Dermis blood vessel endothelial cell (primary cell): ENCODE measurements at regions not wholly inside any gene's neighbourhood (a gene's known extent, or its start where the extent isn't known, plus 50 kb on each side); places are given as distances from the start of the nearest gene placed in this dataset.
A peak's percentile ranks its signal among the peaks of the same experiment; 100 is the strongest.

Source experiments
- DNase-seq: peaks from one replicate; pipeline ENCODE4 v3.0.0; 2010

DNA sequence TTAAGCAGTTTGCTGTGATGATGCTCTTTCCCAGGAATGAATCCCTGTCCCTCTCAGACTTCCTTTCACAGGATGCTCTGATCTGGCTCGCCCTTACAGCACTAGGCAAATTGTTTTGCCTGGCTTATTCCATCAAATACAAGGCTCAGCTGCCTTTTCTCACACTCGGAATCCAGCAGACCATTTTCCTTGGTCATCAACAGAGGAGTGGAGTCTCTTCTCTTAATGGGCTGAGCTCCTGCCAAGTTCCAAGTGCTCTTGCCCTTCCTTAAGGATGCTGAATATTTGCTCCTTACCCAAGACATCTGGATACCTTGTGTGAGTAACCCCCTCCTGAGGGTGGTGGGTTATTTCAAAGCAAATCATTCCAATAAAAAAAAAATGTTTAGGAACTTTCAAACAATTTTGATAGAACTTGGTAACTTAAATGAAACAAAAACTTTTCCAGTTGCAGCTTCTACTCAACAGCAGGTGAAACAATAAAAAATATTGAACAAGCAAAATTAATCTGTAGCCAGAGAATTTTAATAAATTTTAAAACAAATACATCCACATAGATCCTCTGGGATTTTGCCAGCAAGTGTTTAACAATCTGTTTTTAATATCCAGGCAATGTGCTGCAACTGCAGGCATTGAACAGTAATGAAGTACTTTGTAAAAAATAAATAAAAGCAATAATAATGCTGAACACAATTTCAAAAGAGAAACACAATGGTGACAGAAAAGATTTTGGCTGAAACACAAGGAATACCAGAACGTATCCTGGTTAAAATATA is 264.0 kb upstream of the FAR2 start:
- no peak for DNase-seq

DNA sequence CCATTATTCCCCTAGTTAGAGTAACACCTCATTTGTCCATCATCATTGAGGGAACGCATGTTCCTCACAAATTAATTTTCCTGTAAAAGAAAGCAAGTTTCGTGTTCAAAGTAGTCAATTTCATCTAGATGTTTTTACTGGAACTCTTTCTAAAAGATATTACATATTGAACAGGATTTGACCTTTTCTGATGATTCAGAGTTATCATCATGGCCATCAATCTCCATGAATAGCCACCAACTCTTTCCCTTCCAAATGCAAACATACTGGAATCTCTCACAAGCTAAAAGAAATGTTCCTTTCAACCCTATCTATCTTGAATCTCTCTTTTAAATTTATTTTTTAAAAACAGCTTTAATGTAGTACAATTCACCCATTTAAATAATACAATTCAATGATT is 263.1 kb upstream of the FAR2 start:
- DNase-seq: no peak

DNA sequence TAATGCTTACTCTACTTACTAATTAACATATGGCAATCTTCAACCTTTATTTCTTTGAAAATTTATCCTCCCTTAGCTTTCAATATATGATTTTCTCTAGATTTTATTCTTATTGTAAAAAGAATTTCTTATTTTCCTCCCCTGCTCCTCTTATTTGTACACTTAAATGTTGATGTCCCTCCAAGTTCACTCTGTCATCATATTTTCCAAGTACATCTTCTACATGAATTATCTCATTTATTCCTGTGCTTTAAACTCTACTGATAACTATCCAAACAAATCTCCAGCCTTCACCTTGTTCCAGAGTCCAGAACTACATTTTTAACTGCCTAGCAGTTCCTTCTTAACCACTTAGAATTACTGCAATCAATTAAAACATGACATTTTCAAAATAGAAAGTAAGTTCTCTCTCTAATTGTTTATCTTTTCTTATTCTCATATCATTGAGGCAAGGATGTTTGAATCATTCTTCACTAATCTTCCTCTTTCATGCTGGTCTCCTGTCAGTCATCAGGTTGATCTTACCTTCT is 261.6 kb upstream of the FAR2 start:
- no peak for DNase-seq

- no peak for DNase-seq
These were observed 258.4 kb upstream of the FAR2 start for GRCh38 chr12:28890664-28891063.

DNA sequence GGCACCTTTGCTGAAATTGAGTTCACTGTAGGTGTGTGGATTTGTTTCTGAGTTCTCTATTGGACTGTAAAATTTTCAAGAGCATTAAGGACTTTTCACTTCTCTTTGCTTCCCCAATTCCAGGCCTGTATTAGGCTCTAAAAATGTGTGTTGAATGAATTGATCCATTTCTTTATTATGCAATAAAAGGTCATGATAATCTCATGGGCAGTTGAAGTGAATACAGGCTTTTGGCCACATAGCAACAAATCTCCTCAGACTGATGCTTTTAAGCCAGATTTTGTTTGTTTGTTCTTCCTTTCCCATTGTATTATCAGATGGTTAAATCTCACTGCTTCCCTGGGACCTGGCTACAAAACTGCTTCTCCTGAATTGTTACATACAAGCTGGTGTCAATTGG is 258.0 kb upstream of the FAR2 start:
- DNase-seq: no peak

GRCh38 chr12:28893365-28893764 is 255.7 kb upstream of the FAR2 start:
- no peak for DNase-seq

DNA sequence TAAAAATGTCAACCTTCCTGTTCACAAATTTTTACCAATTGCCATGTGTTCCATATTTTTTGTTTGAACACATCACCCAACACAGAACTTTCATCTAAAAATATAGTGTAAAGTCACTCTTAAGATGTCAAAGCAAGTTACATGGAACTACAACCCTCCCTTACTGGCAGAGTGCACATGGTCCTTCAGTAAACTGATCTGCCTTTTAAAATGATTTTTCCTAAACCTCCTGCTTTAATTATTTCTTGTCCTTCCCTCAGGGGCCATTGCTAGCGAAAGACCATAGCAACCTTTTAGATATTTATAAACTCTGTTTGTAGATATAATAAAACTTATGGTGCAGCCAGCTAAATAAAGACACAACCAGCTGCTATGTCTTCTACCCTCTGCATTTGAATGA is 255.2 kb upstream of the FAR2 start:
- no peak for DNase-seq

- no peak for DNase-seq
These were observed 252.7 kb upstream of the FAR2 start for GRCh38 chr12:28896421-28896820.

GRCh38 chr12:28898038-28898437 is 251.0 kb upstream of the FAR2 start:
- DNase-seq: no peak

DNA sequence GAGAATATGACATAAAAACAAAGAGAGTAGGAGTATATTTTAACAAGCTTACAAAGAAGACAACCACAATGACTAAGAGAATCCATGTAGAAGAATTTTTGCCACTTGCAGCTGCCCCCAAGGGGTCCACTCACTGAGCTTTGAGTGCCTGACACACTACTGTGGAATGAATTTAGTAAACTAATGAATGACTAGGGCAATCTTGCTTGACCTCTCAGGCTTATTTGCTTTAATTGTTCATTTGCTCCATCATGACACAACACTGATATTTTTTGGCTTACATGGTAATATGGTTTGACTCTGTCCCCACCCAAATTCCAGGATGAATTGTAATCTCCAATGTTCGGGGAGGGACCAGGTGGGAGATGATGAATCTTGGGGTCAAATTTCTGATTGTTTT is 249.1 kb upstream of the FAR2 start:
- no peak for DNase-seq

DNA sequence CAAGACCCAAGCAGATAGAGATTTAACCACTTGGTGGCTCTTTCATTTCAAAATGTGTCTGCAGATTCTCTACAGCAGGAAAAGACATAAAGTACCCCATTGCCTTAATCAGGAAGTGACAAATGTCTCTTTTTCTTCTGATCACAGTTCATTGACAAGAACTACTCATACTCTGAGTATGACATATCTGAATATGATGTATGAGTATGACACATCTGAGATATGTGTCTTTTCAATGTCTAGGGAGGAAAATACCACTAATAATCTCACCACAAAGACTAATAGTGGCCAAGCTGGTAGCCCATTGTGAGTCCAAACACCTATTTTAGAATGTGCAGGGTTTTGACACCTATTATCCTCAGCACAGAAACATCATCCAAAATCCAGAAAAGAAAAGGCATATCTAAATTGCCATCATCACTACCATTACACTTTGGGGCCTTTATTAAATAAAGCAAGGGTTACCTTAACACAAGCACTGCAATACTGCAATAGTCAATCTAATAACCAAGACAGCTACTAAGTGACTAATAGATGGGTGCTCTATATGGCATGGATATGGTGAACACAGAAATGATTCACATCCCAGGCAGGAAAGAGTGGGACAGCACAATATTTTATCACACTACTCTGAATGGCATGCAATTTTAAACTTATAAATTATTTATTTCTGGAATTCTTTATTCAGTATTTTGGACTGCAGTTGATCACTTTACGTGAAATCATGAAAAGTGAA is 243.7 kb upstream of the FAR2 start:
- DNase-seq: no peak

DNA sequence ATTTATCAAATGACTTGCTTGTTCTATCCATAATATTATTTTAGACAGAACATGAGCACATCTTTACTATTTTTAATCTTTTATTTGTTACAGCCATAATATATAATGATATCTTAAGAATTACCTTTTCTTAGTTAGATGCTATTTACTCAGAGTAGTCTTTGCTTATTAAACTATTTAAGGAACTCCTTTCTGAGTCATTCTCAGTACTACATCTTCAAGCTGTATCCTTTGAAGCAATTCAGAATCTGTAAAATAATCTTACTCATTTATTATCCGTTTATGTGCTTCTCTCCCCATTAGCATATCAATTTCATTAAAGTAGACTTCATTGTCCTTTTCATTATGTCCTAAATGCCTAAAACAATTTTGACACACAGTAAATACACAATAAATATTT is 240.4 kb upstream of the FAR2 start:
- no peak for DNase-seq

DNA sequence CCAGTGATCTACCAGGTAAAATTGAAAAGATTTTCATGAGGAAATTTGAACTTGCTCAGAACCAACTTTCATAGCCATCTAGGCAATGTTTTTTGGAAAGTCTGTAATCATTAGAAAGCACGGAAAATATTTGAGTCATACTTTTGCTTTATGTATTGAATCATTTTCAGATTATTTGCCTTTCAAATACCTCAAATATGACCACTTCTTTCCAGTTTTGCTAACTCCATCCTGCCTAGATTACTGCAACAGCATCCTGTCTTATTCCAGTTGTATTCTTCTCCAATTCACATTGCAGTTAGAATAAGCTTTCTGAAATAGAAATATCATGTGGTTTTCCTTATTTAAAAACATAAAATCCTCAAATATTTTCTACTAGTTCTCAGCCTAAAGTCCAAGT is 239.8 kb upstream of the FAR2 start:
- no peak for DNase-seq

GRCh38 chr12:28925719-28926376 is 223.2 kb upstream of the FAR2 start:
- DNase-seq: no peak

GRCh38 chr12:28930704-28931103 is 218.4 kb upstream of the FAR2 start:
- DNase-seq: no peak

DNA sequence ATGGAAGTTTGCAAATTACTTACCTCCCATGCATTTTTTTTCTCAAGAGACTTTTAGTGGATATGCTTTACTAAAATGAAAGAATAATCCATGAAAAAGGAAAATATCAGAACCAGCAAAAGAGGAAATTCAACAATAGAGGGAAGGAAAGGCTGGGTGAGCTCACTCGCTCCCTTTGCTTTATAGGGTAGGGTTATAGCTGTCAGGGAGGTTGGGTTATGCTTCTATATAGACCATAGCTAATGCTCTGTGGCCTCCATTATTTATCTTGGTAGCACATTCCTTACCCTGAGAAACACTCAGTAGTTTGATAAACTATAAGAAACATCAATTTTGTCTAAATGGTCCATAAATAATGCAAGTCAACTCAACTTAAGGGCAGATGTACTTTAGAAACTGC is 215.9 kb upstream of the FAR2 start:
- peak; percentile 15 for DNase-seq

- DNase-seq: peak; percentile 43
These were observed 215.1 kb upstream of the FAR2 start for GRCh38 chr12:28933864-28934527.

DNA sequence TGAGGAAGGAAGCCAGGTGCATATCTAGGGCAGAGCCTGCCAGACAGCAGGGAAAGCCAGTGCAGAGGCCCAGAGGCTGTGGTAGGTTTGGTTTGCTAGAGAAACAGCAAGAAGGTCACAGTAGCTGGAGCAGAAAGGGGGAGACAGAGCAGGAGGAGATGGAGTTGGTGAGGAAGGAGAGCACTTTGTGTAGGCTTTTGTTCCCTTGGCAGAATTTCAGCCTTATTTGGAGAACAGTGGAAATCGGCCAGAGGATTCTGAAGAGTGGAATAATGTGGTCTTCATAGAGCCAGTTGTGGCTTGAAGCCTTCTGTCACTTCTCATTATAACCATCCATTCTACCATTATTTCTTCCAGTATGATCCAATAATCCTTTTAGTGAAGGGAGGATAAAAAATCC is 212.9 kb upstream of the FAR2 start:
- DNase-seq: no peak

DNA sequence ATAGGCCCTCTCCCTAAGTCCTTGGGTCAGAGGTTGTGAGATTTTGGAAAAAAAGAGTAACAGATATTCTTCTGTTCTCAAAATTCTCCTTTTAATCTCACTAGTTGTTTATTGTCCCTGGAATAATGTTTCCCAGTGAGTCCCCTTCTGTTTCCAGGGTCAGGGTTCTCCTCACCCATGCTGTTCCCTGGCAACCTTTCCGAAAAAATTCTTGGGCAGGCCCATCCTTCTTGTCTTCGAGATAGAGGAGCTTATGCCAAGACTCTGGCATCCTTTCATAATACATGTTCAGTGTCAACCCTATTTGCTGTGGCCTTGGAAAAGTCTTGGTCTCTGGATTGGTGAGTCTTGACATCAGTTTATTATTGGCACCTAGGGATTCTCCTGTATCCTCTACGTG is 212.4 kb upstream of the FAR2 start:
- DNase-seq: no peak

GRCh38 chr12:28937196-28937595 is 211.9 kb upstream of the FAR2 start:
- peak; percentile 22 for DNase-seq

DNA sequence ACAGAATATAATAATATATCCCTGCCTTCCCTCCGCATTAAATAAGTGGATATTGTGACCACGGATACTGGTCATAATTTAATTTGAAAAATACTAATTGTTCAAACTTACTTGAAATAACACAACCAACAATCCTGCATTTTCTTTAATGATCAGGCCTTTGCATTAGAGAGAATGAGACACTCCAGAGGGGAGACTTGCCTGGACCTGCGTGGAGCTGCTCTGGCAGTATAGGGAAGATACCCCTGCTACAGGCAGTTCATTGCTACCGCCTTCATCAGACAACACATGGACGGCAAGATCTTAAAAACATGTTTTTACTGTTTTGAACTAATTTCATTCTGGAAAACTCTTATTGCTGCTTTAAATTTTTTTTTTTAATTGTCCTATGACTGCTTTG is 211.0 kb upstream of the FAR2 start:
- DNase-seq: no peak

DNA sequence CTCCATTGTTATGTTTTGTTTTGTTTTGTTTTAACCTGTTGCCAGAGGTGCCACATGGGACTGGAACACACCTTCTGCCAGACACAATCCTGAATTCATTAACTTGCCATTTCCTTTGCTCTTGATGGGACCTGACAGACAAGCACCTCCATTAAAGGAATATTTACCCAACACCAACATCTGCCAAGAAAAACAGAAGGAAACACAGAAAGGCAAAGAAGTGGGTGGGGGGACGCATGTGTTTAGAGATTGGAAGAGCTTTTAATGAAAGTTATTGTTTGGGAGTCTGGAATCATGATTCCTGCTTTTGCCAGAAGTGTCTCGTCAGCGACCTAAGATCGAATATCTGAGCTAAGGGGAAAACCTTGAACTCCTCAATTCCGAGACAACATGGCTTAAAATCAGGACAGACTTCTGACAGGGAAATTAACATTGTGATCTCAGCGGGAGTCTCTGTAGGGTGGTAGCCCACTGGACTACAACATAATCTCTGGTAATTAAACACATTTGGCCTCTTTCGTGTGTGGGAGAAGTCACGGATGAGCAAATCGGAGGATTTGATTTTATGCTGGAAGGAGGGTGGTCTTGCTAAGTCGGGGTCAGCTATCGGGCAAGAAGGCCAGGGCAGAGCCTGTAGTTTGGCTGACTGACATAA is 210.4 kb upstream of the FAR2 start:
- peak; percentile 37 for DNase-seq

DNA sequence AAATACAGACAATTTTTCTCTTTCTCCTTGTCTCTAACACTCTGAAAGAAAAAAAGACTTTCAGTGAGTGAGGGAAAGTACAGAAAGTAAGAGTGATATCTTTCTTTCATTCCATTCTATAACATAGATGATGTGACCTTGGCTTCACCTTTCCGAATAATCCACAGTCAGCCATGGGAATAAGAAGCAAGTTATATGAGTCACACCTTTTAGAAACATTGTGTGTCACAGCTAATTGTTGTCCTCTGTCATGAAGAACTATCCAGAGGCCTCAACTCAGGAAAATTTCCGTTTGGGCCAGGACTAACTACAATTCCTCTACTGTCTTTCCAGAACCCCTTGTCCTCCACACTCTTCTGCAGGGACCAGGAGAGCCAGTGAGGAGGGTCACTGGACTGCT is 209.7 kb upstream of the FAR2 start:
- peak; percentile 24 for DNase-seq
